Activated CD4-positive, CD25-positive, alpha-beta regulatory T cell (primary cell): ENCODE measurements at regions not wholly inside any gene's neighbourhood (a gene's known extent, or its start where the extent isn't known, plus 50 kb on each side); places are given as distances from the start of the nearest gene placed in this dataset.
"Not testable (repeated sequence)": the region's sequence is repeated elsewhere in the genome, so short reads cannot be mapped to it uniquely, and the experiment has no call there.

Source experiments
- DNase-seq, 4 experiments: peaks; one replicate each; lab custom pipeline; 2025; lab: John Stamatoyannopoulos, UW

GRCh38 chr9:7467186-7467585 is 332.4 kb downstream of the DMAC1 start:
- DNase-seq = no peak

DNA sequence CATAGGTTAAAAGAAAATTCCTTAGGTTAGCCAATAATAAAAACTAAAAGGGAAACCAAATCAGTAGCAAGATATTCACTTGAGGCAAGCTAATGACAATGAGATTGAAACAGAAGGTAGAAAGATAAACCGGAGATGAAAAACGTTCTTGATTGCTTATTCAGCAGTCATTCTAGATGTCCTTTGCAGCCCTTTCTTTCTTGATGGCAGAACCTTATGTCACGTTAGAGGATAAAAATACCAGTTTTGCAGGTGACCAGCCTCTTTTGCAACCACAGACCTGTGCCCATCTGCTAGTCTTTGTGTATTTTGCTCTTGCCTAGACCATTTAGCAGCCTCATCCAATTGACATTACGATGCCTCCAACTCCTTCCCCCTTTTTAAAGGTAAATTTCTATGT is 337.8 kb downstream of the DMAC1 start:
- no peak for DNase-seq

DNA sequence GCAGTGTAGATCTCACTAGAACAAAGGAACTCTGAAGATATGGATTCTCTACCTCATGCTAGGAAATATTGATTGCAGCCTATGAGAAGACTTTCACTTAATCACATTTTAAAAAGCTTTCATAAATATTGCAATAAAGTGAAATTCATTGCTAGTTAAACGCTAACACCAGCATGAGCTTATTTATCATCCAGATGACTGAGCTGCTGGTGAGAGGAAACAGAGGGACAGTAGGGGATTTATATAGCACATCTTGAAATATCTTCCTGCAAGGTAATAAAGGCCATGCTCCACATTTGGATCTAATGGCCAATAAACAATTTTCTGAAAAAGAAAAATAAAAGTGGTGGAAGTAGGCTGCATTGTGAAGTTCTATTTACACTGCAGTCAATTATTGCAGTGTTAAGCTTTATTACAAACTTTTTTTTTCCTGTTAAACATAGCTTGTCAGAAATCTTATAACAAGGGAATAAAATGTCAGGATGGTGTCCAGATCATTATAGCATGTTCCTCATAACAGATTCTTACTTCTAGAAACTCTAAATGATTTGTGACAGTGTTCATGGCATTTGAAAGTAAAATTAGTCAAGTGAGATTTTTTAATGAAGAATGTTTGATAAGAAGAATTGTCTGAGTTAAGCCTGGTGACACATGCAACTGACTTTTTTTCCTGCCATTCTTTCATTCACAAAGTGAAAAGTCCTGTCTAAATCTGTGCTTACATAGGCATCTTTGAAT is 342.6 kb downstream of the DMAC1 start:
- DNase-seq = no peak

GRCh38 chr9:7456377-7456776 is 343.2 kb downstream of the DMAC1 start:
- DNase-seq = no peak

GRCh38 chr9:7454624-7455023 is 345.0 kb downstream of the DMAC1 start:
- no peak for DNase-seq

DNA sequence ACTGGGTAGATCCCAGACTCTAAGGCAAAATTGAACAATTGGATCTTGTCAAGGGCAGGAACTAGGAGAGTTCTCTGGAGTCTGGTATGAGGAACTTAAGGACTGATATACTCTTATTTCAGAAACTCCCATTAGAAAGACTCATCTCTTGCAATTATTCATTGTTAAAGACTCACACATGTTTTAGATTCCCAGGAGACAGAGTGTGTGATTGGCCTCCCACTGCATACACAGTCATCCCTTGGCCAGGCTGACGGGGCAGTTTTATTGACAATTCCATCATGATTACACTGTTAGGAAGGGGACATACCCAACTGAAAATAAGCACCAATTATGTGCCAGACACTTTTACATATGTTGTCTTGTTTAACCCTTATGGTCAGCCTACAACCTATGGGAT is 347.2 kb downstream of the DMAC1 start:
- no peak for DNase-seq

- DNase-seq = no peak
Observed at GRCh38 chr9:7451062-7451461, 348.5 kb downstream of the DMAC1 start.

DNA sequence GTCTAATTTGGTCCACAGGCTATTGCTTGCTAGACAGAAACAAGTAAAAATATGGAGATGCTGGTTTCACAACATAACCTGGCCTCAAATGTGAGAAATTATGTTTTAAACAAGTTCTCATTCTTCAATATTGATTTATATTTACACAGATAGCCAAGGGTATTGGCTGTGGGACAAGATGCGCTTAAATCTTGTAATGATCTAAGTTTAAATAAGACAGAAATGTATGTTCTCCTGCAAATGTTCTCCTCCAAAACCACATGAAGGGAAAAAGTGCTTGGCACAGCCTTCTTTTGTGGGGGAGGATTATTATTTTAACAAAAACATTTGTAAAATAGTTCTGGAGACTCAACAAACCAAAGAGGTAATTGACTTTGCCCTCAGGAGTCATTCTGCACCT is 356.0 kb downstream of the DMAC1 start:
- no peak for DNase-seq

- no peak for DNase-seq
Observed at GRCh38 chr9:7439355-7439995, 360.1 kb downstream of the DMAC1 start.

DNA sequence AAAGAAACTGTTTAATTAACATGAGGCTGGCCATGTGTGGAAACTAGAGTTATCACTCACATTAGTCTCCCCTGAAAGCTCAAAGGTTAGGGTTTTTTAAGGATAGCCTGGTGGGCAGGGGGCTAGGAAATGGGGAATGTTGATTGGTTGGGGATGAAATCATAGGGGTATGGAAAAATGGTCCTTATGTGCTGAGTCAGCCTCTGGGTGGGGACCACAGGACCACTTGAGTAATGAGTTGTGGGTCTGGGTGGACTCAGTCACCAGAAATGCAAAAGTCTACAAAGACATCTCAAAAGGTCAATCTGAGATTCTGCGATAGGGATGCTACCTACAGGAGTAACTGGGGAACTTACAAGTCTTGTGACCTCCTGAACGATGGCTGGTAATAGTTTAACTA is 362.8 kb downstream of the DMAC1 start:
- DNase-seq = no peak

DNA sequence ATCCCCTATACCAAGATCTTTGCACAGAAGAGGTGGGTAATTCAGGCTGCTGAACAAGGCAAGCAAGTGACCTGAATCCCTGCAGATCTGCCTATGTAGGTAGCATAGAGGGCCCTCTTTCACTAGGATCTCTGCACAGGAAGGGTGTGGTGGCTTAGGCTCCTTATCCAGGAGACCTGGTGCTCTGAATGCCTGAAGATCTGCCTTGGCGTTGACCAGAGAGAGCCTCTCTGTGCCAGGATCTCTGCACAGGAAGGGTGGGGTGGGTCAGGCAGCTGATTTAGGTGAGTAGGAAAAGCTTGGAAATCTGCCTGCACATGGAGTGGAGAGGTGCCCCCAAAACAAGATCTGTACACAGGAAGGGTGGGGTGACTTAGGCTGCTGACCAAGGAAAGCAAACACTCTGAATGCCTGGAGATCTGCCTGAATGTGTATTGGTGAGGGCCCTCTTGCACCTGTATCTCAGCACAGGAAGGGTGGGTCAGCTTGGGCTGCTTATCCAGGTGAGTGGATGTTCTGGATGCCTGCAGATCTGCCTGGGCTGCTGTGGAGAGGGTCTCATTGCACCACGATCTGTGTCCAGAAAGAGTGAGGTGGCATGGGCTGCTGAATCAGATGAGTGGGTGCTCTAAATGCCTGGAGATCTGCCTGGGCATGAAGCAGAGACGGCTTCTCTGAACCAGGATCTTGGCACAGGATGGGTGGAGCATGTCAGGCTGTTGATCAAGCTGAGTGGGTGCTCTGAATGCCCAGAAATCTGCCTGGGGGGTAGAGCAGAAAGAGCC is 365.9 kb downstream of the DMAC1 start:
- no peak for DNase-seq

- no peak for DNase-seq
Observed at GRCh38 chr9:7432989-7433388, 366.6 kb downstream of the DMAC1 start.

GRCh38 chr9:7417397-7417796 is 382.2 kb downstream of the DMAC1 start:
- DNase-seq = not testable (repeated sequence)

- no peak for DNase-seq
Observed at GRCh38 chr9:7415836-7416235, 383.7 kb downstream of the DMAC1 start.

DNA sequence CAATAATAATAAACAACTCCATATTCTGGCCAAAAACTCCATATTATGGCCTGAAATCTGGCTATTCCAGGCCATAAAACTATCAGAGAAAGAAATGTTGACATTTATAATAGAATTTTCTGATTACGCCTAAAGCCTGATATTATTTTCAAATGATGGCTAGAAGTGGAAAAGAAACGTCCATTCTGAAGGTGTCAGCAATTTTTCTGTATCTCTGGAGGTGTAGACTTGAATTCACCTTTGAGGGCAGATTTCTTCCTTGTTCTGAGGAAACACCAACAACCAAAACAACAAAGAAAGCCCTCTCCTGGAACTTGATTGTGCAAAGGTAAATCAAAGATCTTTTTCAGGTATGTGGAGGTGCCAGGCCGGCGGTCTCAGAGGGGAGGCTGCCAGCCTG is 390.7 kb downstream of the DMAC1 start:
- no peak for DNase-seq

- no peak for DNase-seq
Observed at GRCh38 chr9:7407246-7407645, 392.3 kb downstream of the DMAC1 start.

DNA sequence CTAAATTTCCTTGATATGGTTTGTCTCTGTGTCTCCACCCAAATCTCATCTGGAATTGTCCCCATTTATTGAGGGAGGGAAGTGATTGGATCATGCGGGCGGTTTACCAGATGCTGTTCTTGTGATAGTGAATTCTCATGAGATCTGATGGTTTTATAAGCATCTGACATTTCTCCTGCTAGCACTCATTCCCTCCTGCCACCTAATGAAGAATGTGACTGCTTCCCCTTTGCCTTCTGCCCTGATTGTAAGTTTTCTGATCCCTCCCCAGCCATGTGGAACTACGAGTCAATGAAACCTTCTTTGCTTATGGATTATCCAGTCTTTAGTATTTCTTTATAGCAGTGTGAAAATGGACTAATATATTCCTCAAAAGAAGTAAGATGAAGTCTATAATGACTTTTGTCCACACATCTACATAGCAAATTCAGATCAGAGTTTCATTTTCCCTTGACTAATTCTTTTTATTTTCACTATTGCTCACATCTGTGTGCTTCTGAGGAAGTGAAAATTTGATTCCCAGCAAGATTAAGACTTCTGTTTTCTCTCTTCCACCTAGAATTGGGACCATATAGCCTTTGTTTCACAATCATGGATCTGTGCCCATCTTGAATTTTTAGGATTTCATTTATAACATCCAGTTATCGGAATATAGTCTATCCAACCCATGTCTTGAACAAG is 393.5 kb downstream of the DMAC1 start:
- no peak for DNase-seq

- no peak for DNase-seq
Observed at GRCh38 chr9:7403839-7404487, 395.6 kb downstream of the DMAC1 start.

DNA sequence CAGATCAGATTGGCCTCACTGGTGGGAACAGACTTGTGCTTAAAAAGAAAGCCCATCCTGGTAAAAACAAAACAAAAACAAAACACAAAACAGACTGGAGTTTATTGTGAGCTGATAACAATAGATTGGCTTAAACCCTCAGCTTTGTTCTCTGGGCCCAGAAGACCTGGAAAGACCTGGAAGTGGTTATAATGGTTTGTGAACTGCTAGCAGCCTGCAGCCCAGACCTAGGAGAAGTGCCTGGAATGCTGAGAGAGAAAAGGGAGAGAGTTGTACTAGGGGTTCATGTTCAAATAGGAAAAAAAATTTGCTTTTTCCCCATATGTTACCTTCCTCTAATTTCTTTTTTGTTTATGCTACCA is 396.6 kb downstream of the DMAC1 start:
- DNase-seq = no peak

DNA sequence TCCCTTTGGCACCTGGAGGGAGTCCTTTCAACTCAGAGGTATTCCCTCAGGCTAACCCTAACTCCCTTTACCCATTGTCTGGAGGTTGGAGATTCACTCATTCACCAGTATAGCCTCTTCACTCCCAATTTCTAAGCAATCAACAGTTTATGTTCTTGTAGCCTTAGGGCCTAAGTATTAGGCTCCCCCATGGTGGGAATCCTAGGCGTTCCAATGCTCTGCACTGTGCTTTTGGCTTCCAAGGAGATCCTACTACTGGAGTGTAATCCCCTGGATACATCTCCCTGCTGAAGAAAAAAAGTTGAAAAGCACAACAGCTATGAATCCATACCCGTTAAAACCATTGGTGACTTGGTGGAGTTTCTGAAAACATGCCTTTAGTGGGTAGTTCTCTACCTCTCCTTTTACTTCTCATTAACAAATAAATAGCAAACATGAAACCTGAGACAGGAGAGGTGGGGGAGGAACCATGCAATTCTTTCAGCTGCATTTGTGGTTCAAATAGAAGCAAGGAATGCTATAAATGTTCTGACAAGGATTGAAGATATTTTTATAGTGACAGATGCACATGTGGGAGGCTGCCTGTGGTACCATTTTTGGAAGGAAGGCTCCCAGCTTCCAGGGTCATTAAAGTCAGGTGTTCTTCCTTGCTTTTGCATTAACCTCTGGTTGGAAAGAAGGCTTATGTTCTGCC is 397.1 kb downstream of the DMAC1 start:
- DNase-seq = no peak

DNA sequence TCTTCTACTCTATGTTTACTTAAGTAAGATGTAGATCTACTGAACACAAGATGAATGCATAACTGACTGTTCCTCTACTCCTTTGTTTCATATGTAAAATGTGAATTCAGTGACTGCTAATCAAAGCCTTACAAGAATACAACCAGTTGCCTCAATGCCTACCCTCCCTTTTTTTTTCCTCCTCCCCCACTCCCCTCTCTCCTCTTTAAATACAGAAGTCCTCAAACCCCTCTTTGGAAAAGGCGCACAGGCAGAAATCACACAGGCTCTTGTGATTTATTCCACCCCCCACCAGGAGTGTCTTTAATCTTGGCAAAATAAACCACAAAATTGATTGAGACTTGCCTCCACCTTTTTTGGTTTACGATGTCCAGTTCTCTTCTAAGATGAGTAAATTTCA is 398.5 kb downstream of the DMAC1 start:
- no peak for DNase-seq
